ENCODE measurements at regions not wholly inside any gene's neighbourhood (a gene's known extent, or its start where the extent isn't known, plus 50 kb on each side); places are given as distances from the start of the nearest gene placed in this dataset.

- TF ChIP-seq CTCF (IDR thresholded peaks at IDR 0.05; ENCODE audit: borderline replicate concordance, extremely low read depth, low read length, poor library complexity, severe bottlenecking) = no peak
- TF ChIP-seq EZH2 (IDR thresholded peaks at IDR 0.05; ENCODE audit: borderline replicate concordance, low read depth, low read length, severe bottlenecking) = no peak
Measured at GRCh38 chr14:82565825-82566224, 1032.2 kb upstream of the SEL1L start.

Data from DND-41 (cell line).